K562 (cell line): ENCODE measurements at regions not wholly inside any gene's neighbourhood (a gene's known extent, or its start where the extent isn't known, plus 50 kb on each side); places are given as distances from the start of the nearest gene placed in this dataset.

Source experiments
- ATAC-seq: fragments of 200-7000 bp; cut with Tn5 transposase; 3 replicates; pipeline ENCODE4 v1.9.1; 2020; ENCODE audit warnings: moderate library complexity
- BruUV-seq: library from RNA; stranded (reverse); fragments of 400-500 nt; replicated peaks from 2 replicates; lab custom pipeline; 2021; lab: Mats Ljungman, UMichigan
- CTCF ChIA-PET: fragments of 300-600 bp; formaldehyde crosslinking; extraction: SDS; loops from one replicate; lab custom pipeline; 2021; ENCODE audit warnings: low intra/inter-chr PET ratio; lab: Yijun Ruan, JAX
- POLR2A ChIA-PET: fragments of 300-600, 350-650 bp; sonication (Branson Sonifier 250); formaldehyde crosslinking; extraction: SDS; loops from one replicate; lab custom pipeline; 2021; ENCODE audit warnings: antibody characterized with exemption, inconsistent platforms; lab: Yijun Ruan, JAX
- DNase-seq, 4 experiments: peaks; one replicate each; pipeline versions ENCODE4 v3.0.0 to v3.0.0-alpha.2; 2011 to 2018; ENCODE audit warnings: low spot score in 3 of 4, mixed read lengths in 3 of 4; ENCODE audit errors: extremely low read depth in 1 of 4
- FAIRE-seq: peaks from 2 replicates; lab custom pipeline; 2011; peaks lifted over from hg19 to GRCh38; lab: Jason Lieb, UNC
- H2AFZ ChIP-seq: 2 replicates; pipeline ENCODE4 v1.6.0; 2011; ENCODE audit warnings: low read depth, low read length, control low read depth, inconsistent platforms
- H3K27ac ChIP-seq: fragments of 200-600 bp; 3 replicates; pipeline ENCODE4 v1.8.0; 2011; ENCODE audit warnings: low read depth, mild to moderate bottlenecking, control low read depth, inconsistent platforms, low read length, moderate library complexity, mixed read lengths; ENCODE audit errors: extremely low read depth
- H3K27me3 ChIP-seq, 2 experiments: fragments of 300-600 bp in 1 of 2; 2 replicates in 1 of 2; 3 replicates in 1 of 2; pipeline versions ENCODE4 v1.6.0 to v1.8.0; 2011; ENCODE audit warnings: inconsistent platforms in 2 of 2, low read length in 2 of 2, mild to moderate bottlenecking in 1 of 2, mixed read lengths in 1 of 2, moderate library complexity in 1 of 2; ENCODE audit not compliant: control insufficient read depth in 2 of 2, insufficient read depth in 2 of 2
- H3K36me3 ChIP-seq: fragments of 300-600 bp; 3 replicates; pipeline ENCODE4 v1.8.0; 2011; ENCODE audit warnings: mild to moderate bottlenecking, low read length, inconsistent platforms; ENCODE audit not compliant: control insufficient read depth, insufficient read depth
- H3K4me1 ChIP-seq, 2 experiments: fragments of 200-600 bp in 1 of 2; replicated peaks in 1 of 2; 2 replicates in 1 of 2; 3 replicates in 1 of 2; pipeline versions ENCODE4 v1.5.1 to v1.8.0; 2011; ENCODE audit warnings: inconsistent platforms in 2 of 2, low read length in 2 of 2, mild to moderate bottlenecking in 1 of 2, mixed read lengths in 1 of 2, moderate library complexity in 1 of 2; ENCODE audit not compliant: control insufficient read depth in 2 of 2, insufficient read depth in 2 of 2
- H3K4me2 ChIP-seq: 2 replicates; pipeline ENCODE4 v1.6.1; 2011; ENCODE audit warnings: low read length, control low read depth, inconsistent platforms, mixed read lengths; ENCODE audit not compliant: insufficient read depth
- H3K4me3 ChIP-seq: fragments of 200-600 bp; sonication (generic), shearing (Covaris generic); 2 replicates; pipeline ENCODE4 v1.5.1; 2016; ENCODE audit warnings: control low read depth, inconsistent platforms
- H3K79me2 ChIP-seq: fragments of 200-600 bp; 3 replicates; pipeline ENCODE4 v1.8.0; 2011; ENCODE audit warnings: low read length, inconsistent platforms; ENCODE audit not compliant: control insufficient read depth, insufficient read depth
- H3K9ac ChIP-seq, 2 experiments: 2 replicates each; pipeline versions ENCODE4 v1.6.0 to v1.6.1; 2011; ENCODE audit warnings: low read depth in 2 of 2, low read length in 2 of 2, control low read depth in 1 of 2, inconsistent platforms in 1 of 2, mild to moderate bottlenecking in 1 of 2, mixed read lengths in 1 of 2; ENCODE audit not compliant: insufficient read depth in 1 of 2
- H3K9me1 ChIP-seq: one replicate; pipeline ENCODE4 v1.6.0; 2011; ENCODE audit warnings: inconsistent platforms, mild to moderate bottlenecking, low read length, moderate library complexity; ENCODE audit not compliant: control insufficient read depth, insufficient read depth
- H3K9me3 ChIP-seq: replicated peaks from 2 replicates; pipeline ENCODE4 v1.5.1; 2011; ENCODE audit warnings: low read depth, low read length, inconsistent platforms; ENCODE audit not compliant: control insufficient read depth, insufficient read depth
- H4K20me1 ChIP-seq: replicated peaks from 2 replicates; pipeline ENCODE4 v1.6.1; 2011; ENCODE audit warnings: low read length, inconsistent platforms, mixed read lengths; ENCODE audit not compliant: control insufficient read depth, insufficient read depth
- ERF ChIP-seq: fragments of 450-650 bp; formaldehyde crosslinking; IDR thresholded peaks from 2 replicates; pipeline ENCODE4 v1.4.0; 2020; ENCODE audit warnings: mild to moderate bottlenecking, mixed read lengths
- FIP1L1 ChIP-seq: fragments of 200-400 bp; formaldehyde crosslinking; IDR thresholded peaks from 2 replicates; pipeline ENCODE4 v1.6.1; 2018; ENCODE audit warnings: mild to moderate bottlenecking, low read depth, low read length; ENCODE audit not compliant: poor library complexity, severe bottlenecking
- HNRNPUL1 ChIP-seq: fragments of 200-400 bp; formaldehyde crosslinking; IDR thresholded peaks from 2 replicates; pipeline ENCODE4 v1.6.1; 2017; ENCODE audit warnings: low read length
- ILK ChIP-seq: fragments of 450-650 bp; IDR thresholded peaks from 2 replicates; pipeline ENCODE4 v1.6.1; 2016; ENCODE audit warnings: missing genetic modification characterization, low read depth, mild to moderate bottlenecking, missing compliant biosample characterization, moderate library complexity, borderline replicate concordance
- PHF8 ChIP-seq: fragments of 200-600 bp; sonication (generic); IDR thresholded peaks from 2 replicates; pipeline ENCODE4 v1.6.1; 2012; ENCODE audit warnings: mixed run types, mild to moderate bottlenecking, inconsistent platforms, low read length, moderate library complexity, borderline replicate concordance
- ZNF584 ChIP-seq: fragments of 200-800 bp; sonication (Bioruptor generic); IDR thresholded peaks from 2 replicates; pipeline ENCODE4 v1.6.1; 2016; ENCODE audit warnings: low read depth, mild to moderate bottlenecking, missing genetic modification characterization, missing compliant biosample characterization
- ZNF766 ChIP-seq: fragments of 200-800 bp; sonication (Bioruptor generic); conservative IDR thresholded peaks from 2 replicates; pipeline ENCODE4 v1.6.1; 2016; ENCODE audit warnings: missing genetic modification characterization, missing compliant biosample characterization
- WGBS: fragments of 100-300 bp; shearing (Covaris generic); methylation state at CpG from one replicate; pipeline ENCODE4 v1.1.6; 2016; ENCODE audit warnings: low coverage, mixed read lengths; ENCODE audit not compliant: insufficient coverage; ENCODE audit errors: missing lambda C conversion rate; 5-methylcytosine and 5-hydroxymethylcytosine counted together
- in situ Hi-C: fragments of 300-500 bp; cut with MboI; formaldehyde crosslinking; loops from 4 replicates; pipeline ENCODE4 v1.15.0; 2018; ENCODE audit warnings: inconsistent platforms, mixed read lengths
- intact Hi-C: fragments of 100-400 bp; cut with micrococcal nuclease; formaldehyde crosslinking; loops from 2 replicates; pipeline ENCODE4 v1.14.2; 2022
- TF ChIP-seq, protein P1 (sequence below): sonication (generic); formaldehyde crosslinking; IDR thresholded peaks from 2 replicates; pipeline ENCODE4 v1.4.0; 2020; ENCODE audit warnings: mild to moderate bottlenecking, missing genetic modification reagents
- TF ChIP-seq, protein P2 (sequence below): fragments of 450-650 bp; IDR thresholded peaks from 2 replicates; pipeline ENCODE4 v1.6.1; 2016
- TF ChIP-seq, protein P3 (sequence below): fragments of 450-650 bp; formaldehyde crosslinking; IDR thresholded peaks from 2 replicates; pipeline ENCODE4 v1.4.0; 2020; ENCODE audit warnings: mild to moderate bottlenecking
- TF ChIP-seq, protein P4 (sequence below), 2 experiments: fragments of 450-650 bp; IDR thresholded peaks; 2 replicates each; pipeline ENCODE4 v1.6.1; 2018; ENCODE audit warnings: mild to moderate bottlenecking in 2 of 2, low read depth in 1 of 2; ENCODE audit not compliant: partially characterized antibody in 2 of 2
- TF ChIP-seq, protein P5 (sequence below): fragments of 200-800 bp; sonication (Bioruptor generic); IDR thresholded peaks from 2 replicates; pipeline ENCODE4 v1.6.1; 2017; ENCODE audit warnings: missing genetic modification characterization, missing compliant biosample characterization

DNA sequence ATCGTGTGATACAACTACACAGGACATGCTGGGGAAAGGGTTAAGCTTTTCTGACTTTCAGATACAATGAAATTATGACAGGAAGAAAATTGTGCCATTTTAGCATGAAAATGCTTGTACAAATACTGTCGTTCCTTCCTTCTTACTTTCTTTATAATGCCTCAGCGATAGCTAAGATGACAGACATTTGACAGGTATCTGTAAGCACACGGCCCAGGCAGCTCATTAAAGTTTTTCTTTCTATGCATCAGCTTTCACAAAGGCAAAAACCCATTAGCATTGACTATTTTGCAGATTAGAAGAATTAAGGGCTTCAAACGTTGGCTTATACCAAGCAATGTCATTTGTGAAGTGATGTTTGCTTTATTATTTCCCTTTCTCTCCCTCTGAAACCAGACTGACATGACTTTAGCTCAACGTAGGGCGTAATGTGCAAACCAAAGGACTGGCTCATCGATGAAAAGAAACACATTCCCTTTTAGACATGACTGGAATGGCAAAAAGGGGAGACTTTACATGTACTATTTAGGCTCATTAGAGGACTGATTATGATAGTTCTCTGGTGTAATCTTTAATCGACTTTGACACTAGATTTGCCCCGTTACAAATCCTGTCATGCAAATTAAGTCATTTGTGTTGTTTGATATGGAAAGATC, 258.4 kb upstream of the SP8 start:
- FAIRE-seq, result no peak
- 3% methylated on average over 10 of the region's 10 CpGs for WGBS
- BruUV-seq, result no TSS peak
- POLR2A ChIA-PET, result no interaction called here
- Histone ChIP-seq H3K9me1 (no peaks in the 10 kb centered on the region), H3K9ac (no peak overlapping the region), H3K79me2 (no peaks in the 10 kb centered on the region), H3K36me3 (no peaks in the 10 kb centered on the region), H3K27ac (no peak overlapping the region), H3K4me2 (no peak overlapping the region), H3K4me1 (no peaks in the 10 kb centered on the region), H3K27me3 (no peaks in the 10 kb centered on the region), H3K9me3 (no peaks in the 10 kb centered on the region), H3K4me3 (no peak overlapping the region), H4K20me1 (no peaks in the 10 kb centered on the region), H2AFZ (no peak overlapping the region)
- DNase-seq, result no peak
- CTCF ChIA-PET, result no interaction called here
- in situ Hi-C loops (no loop called here), intact Hi-C loops (no loop called here)
- no peak for ATAC-seq
- TF ChIP-seq ILK, result no peak
- TF ChIP-seq ZNF766 (CRISPR knock-in tag), result no peak
- TF ChIP-seq, protein P1, sequence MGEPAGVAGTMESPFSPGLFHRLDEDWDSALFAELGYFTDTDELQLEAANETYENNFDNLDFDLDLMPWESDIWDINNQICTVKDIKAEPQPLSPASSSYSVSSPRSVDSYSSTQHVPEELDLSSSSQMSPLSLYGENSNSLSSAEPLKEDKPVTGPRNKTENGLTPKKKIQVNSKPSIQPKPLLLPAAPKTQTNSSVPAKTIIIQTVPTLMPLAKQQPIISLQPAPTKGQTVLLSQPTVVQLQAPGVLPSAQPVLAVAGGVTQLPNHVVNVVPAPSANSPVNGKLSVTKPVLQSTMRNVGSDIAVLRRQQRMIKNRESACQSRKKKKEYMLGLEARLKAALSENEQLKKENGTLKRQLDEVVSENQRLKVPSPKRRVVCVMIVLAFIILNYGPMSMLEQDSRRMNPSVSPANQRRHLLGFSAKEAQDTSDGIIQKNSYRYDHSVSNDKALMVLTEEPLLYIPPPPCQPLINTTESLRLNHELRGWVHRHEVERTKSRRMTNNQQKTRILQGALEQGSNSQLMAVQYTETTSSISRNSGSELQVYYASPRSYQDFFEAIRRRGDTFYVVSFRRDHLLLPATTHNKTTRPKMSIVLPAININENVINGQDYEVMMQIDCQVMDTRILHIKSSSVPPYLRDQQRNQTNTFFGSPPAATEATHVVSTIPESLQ, result no peak
- TF ChIP-seq, protein P2, sequence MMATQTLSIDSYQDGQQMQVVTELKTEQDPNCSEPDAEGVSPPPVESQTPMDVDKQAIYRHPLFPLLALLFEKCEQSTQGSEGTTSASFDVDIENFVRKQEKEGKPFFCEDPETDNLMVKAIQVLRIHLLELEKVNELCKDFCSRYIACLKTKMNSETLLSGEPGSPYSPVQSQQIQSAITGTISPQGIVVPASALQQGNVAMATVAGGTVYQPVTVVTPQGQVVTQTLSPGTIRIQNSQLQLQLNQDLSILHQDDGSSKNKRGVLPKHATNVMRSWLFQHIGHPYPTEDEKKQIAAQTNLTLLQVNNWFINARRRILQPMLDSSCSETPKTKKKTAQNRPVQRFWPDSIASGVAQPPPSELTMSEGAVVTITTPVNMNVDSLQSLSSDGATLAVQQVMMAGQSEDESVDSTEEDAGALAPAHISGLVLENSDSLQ, result no peak
- TF ChIP-seq ZNF584 (CRISPR knock-in tag), result no peak
- no peak for TF ChIP-seq FIP1L1
- no peak for TF ChIP-seq PHF8
- TF ChIP-seq, protein P3, sequence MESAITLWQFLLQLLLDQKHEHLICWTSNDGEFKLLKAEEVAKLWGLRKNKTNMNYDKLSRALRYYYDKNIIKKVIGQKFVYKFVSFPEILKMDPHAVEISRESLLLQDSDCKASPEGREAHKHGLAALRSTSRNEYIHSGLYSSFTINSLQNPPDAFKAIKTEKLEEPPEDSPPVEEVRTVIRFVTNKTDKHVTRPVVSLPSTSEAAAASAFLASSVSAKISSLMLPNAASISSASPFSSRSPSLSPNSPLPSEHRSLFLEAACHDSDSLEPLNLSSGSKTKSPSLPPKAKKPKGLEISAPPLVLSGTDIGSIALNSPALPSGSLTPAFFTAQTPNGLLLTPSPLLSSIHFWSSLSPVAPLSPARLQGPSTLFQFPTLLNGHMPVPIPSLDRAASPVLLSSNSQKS (CRISPR knock-in tag), result no peak
- no peak for TF ChIP-seq HNRNPUL1
- TF ChIP-seq, protein P4, sequence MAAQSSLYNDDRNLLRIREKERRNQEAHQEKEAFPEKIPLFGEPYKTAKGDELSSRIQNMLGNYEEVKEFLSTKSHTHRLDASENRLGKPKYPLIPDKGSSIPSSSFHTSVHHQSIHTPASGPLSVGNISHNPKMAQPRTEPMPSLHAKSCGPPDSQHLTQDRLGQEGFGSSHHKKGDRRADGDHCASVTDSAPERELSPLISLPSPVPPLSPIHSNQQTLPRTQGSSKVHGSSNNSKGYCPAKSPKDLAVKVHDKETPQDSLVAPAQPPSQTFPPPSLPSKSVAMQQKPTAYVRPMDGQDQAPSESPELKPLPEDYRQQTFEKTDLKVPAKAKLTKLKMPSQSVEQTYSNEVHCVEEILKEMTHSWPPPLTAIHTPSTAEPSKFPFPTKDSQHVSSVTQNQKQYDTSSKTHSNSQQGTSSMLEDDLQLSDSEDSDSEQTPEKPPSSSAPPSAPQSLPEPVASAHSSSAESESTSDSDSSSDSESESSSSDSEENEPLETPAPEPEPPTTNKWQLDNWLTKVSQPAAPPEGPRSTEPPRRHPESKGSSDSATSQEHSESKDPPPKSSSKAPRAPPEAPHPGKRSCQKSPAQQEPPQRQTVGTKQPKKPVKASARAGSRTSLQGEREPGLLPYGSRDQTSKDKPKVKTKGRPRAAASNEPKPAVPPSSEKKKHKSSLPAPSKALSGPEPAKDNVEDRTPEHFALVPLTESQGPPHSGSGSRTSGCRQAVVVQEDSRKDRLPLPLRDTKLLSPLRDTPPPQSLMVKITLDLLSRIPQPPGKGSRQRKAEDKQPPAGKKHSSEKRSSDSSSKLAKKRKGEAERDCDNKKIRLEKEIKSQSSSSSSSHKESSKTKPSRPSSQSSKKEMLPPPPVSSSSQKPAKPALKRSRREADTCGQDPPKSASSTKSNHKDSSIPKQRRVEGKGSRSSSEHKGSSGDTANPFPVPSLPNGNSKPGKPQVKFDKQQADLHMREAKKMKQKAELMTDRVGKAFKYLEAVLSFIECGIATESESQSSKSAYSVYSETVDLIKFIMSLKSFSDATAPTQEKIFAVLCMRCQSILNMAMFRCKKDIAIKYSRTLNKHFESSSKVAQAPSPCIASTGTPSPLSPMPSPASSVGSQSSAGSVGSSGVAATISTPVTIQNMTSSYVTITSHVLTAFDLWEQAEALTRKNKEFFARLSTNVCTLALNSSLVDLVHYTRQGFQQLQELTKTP (IDR thresholded peaks at IDR 0.05; ENCODE audit: low read depth in 1 of 2, partially characterized antibody in 2 of 2), result no peak
- TF ChIP-seq, protein P5, sequence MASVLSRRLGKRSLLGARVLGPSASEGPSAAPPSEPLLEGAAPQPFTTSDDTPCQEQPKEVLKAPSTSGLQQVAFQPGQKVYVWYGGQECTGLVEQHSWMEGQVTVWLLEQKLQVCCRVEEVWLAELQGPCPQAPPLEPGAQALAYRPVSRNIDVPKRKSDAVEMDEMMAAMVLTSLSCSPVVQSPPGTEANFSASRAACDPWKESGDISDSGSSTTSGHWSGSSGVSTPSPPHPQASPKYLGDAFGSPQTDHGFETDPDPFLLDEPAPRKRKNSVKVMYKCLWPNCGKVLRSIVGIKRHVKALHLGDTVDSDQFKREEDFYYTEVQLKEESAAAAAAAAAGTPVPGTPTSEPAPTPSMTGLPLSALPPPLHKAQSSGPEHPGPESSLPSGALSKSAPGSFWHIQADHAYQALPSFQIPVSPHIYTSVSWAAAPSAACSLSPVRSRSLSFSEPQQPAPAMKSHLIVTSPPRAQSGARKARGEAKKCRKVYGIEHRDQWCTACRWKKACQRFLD (CRISPR knock-in tag), result no peak
- TF ChIP-seq ERF (CRISPR knock-in tag), result no peak
